IMR-90 (cell line): ENCODE measurements at regions not wholly inside any gene's neighbourhood (a gene's known extent, or its start where the extent isn't known, plus 50 kb on each side); places are given as distances from the start of the nearest gene placed in this dataset.

Experiments used
- BHLHE40 ChIP-seq: fragments of 150-350 bp; IDR thresholded peaks from 2 replicates; pipeline ENCODE4 v1.6.1; 2016; ENCODE audit warnings: mild to moderate bottlenecking, low read depth, low read length
- CEBPB ChIP-seq: IDR thresholded peaks from 2 replicates; pipeline ENCODE4 v1.6.1; 2012; ENCODE audit warnings: low read depth, low read length, improper control_type of control experiment
- CHD1 ChIP-seq: IDR thresholded peaks from 2 replicates; pipeline ENCODE4 v1.6.1; 2012; ENCODE audit warnings: low read depth, low read length, improper control_type of control experiment
- FOS ChIP-seq: fragments of 150-350 bp; IDR thresholded peaks from 2 replicates; pipeline ENCODE4 v1.6.1; 2016; ENCODE audit warnings: low read depth, low read length
- MAZ ChIP-seq: IDR thresholded peaks from 2 replicates; pipeline ENCODE4 v1.6.1; 2012; ENCODE audit warnings: low read depth, mild to moderate bottlenecking, low read length, improper control_type of control experiment, moderate library complexity, borderline replicate concordance
- POLR2A ChIP-seq: IDR thresholded peaks from 2 replicates; pipeline ENCODE4 v1.6.1; 2012; ENCODE audit warnings: mild to moderate bottlenecking, low read depth, low read length
- RAD21 ChIP-seq: IDR thresholded peaks from 2 replicates; pipeline ENCODE4 v1.6.1; 2012; ENCODE audit warnings: low read length, improper control_type of control experiment
- RCOR1 ChIP-seq: IDR thresholded peaks from 2 replicates; pipeline ENCODE4 v1.6.1; 2012; ENCODE audit warnings: mild to moderate bottlenecking, low read length, improper control_type of control experiment; ENCODE audit not compliant: insufficient replicate concordance
- RFX5 ChIP-seq: IDR thresholded peaks from 2 replicates; pipeline ENCODE4 v1.8.0; 2012; ENCODE audit warnings: low read depth, mild to moderate bottlenecking, low read length, moderate library complexity
- SMC3 ChIP-seq: fragments of 150-350 bp; IDR thresholded peaks from 2 replicates; pipeline ENCODE4 v1.6.1; 2016; ENCODE audit warnings: low read depth, mild to moderate bottlenecking, antibody characterized with exemption, low read length, moderate library complexity
- TF ChIP-seq, protein P1 (sequence below): conservative IDR thresholded peaks from 2 replicates; pipeline ENCODE4 v1.5.1; 2012; ENCODE audit warnings: mild to moderate bottlenecking, low read depth, low read length, improper control_type of control experiment
- TF ChIP-seq, protein P2 (sequence below): fragments of 150-350 bp; IDR thresholded peaks from 2 replicates; pipeline ENCODE4 v1.6.1; 2016; ENCODE audit warnings: low read depth, mild to moderate bottlenecking, low read length, moderate library complexity, borderline replicate concordance
- TF ChIP-seq, protein P3 (sequence below): fragments of 150-350 bp; IDR thresholded peaks from 2 replicates; pipeline ENCODE4 v1.6.1; 2017; ENCODE audit warnings: mild to moderate bottlenecking, antibody characterized with exemption, low read length, low read depth

DNA sequence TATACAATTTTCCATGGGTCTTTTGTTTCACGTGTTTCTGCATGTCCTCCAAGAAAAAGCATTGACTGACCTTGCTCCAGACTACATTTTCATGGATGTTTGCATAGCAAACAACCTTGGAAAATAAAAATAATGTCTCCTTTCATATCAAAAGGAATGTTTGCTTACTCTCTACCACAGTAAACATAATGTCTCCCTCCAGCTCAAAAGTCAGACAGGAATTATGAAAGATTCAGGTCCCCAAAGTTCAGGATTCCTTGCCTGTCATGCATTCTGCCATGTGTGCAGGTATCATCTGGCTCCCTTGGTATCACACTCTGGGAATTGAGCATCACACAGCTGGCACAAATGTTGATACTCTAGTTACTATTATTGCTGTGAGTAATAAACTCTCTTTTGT, 103.1 kb upstream of the ZC3H15 start:
- TF ChIP-seq POLR2A (no peak), MAZ (no peak), SMC3 (no peak), CEBPB (no peak), FOS (no peak), RAD21 (no peak), RCOR1 (no peak), RFX5 (no peak), BHLHE40 (no peak), CHD1 (no peak)
- TF ChIP-seq, protein P1, sequence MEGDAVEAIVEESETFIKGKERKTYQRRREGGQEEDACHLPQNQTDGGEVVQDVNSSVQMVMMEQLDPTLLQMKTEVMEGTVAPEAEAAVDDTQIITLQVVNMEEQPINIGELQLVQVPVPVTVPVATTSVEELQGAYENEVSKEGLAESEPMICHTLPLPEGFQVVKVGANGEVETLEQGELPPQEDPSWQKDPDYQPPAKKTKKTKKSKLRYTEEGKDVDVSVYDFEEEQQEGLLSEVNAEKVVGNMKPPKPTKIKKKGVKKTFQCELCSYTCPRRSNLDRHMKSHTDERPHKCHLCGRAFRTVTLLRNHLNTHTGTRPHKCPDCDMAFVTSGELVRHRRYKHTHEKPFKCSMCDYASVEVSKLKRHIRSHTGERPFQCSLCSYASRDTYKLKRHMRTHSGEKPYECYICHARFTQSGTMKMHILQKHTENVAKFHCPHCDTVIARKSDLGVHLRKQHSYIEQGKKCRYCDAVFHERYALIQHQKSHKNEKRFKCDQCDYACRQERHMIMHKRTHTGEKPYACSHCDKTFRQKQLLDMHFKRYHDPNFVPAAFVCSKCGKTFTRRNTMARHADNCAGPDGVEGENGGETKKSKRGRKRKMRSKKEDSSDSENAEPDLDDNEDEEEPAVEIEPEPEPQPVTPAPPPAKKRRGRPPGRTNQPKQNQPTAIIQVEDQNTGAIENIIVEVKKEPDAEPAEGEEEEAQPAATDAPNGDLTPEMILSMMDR, result no peak
- TF ChIP-seq, protein P2, sequence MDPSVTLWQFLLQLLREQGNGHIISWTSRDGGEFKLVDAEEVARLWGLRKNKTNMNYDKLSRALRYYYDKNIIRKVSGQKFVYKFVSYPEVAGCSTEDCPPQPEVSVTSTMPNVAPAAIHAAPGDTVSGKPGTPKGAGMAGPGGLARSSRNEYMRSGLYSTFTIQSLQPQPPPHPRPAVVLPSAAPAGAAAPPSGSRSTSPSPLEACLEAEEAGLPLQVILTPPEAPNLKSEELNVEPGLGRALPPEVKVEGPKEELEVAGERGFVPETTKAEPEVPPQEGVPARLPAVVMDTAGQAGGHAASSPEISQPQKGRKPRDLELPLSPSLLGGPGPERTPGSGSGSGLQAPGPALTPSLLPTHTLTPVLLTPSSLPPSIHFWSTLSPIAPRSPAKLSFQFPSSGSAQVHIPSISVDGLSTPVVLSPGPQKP, result no peak
- TF ChIP-seq, protein P3, sequence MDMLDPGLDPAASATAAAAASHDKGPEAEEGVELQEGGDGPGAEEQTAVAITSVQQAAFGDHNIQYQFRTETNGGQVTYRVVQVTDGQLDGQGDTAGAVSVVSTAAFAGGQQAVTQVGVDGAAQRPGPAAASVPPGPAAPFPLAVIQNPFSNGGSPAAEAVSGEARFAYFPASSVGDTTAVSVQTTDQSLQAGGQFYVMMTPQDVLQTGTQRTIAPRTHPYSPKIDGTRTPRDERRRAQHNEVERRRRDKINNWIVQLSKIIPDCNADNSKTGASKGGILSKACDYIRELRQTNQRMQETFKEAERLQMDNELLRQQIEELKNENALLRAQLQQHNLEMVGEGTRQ, result no peak
